Endodermal cell (in vitro differentiated cells): ENCODE measurements at regions not wholly inside any gene's neighbourhood (a gene's known extent, or its start where the extent isn't known, plus 50 kb on each side); places are given as distances from the start of the nearest gene placed in this dataset.

Experiments
- DNase-seq: peaks from one replicate; pipeline ENCODE4 v3.0.0-alpha.2; 2017
- H3K27ac ChIP-seq: 2 replicates; pipeline ENCODE4 v1.5.1; 2013; ENCODE audit warnings: mild to moderate bottlenecking, low read depth, low read length, moderate library complexity
- H3K27me3 ChIP-seq: 2 replicates; pipeline ENCODE4 v1.6.1; 2013; ENCODE audit warnings: mild to moderate bottlenecking, low read length, moderate library complexity; ENCODE audit not compliant: insufficient read depth, control insufficient read depth, poor library complexity, severe bottlenecking
- H3K36me3 ChIP-seq: 2 replicates; pipeline ENCODE4 v1.7.0; 2013; ENCODE audit warnings: mild to moderate bottlenecking, low read length, moderate library complexity; ENCODE audit not compliant: control insufficient read depth, insufficient read depth
- H3K4me1 ChIP-seq: one replicate; pipeline ENCODE4 v1.7.0; 2013; ENCODE audit warnings: low read length; ENCODE audit not compliant: control insufficient read depth, insufficient read depth
- H3K4me3 ChIP-seq: 2 replicates; pipeline ENCODE4 v1.5.1; 2013; ENCODE audit warnings: mild to moderate bottlenecking, low read length, moderate library complexity
- H3K9ac ChIP-seq: 2 replicates; pipeline ENCODE4 v1.6.1; 2013; ENCODE audit warnings: mild to moderate bottlenecking, low read length, moderate library complexity; ENCODE audit not compliant: poor library complexity, severe bottlenecking; ENCODE audit errors: extremely low read depth
- H3K9me3 ChIP-seq: 2 replicates; pipeline ENCODE4 v1.6.1; 2013; ENCODE audit warnings: mild to moderate bottlenecking, low read length, moderate library complexity; ENCODE audit not compliant: control insufficient read depth
- H3K27ac Mint-ChIP-seq: 2 replicates; pipeline ENCODE4 v1.8.0; 2020; ENCODE audit warnings: mixed read lengths
- H3K27me3 Mint-ChIP-seq: 2 replicates; pipeline ENCODE4 v1.8.0; 2021; ENCODE audit warnings: mild to moderate bottlenecking, mixed read lengths; ENCODE audit not compliant: insufficient read depth
- H3K36me3 Mint-ChIP-seq: 2 replicates; pipeline ENCODE4 v1.8.0; 2020; ENCODE audit warnings: low read depth, mixed read lengths
- H3K4me1 Mint-ChIP-seq: 2 replicates; pipeline ENCODE4 v1.8.0; 2020; ENCODE audit warnings: mixed read lengths
- H3K4me3 Mint-ChIP-seq: 2 replicates; pipeline ENCODE4 v1.8.0; 2020; ENCODE audit warnings: mild to moderate bottlenecking, moderate library complexity, mixed read lengths
- H3K9me3 Mint-ChIP-seq: 2 replicates; pipeline ENCODE4 v1.8.0; 2020; ENCODE audit warnings: mild to moderate bottlenecking, mixed read lengths
- CTCF ChIP-seq: fragments of 200-600 bp; sonication (generic); conservative IDR thresholded peaks from 2 replicates; pipeline ENCODE4 v1.5.0; 2021; ENCODE audit warnings: antibody characterized with exemption, mild to moderate bottlenecking
- WGBS, 2 experiments: methylation state at CpG; one replicate each; pipeline versions ENCODE4 v1.1.5 to v1.1.7; 2013; ENCODE audit warnings: missing lambda C conversion rate in 2 of 2, mixed read lengths in 1 of 2; ENCODE audit not compliant: insufficient coverage in 1 of 2, insufficient read length in 1 of 2; 5-methylcytosine and 5-hydroxymethylcytosine counted together

- TF ChIP-seq CTCF = no peak
Observed at GRCh38 chr4:126221282-126221681, 906.5 kb downstream of the FAT4 start.

GRCh38 chr4:126221717-126222340, 907.1 kb downstream of the FAT4 start:
- no peaks in the 10 kb centered on the region for H3K36me3 ChIP-seq
- no peaks in the 10 kb centered on the region for H3K27me3 Mint-ChIP-seq
- H3K4me3 ChIP-seq = no peak overlapping the region
- no peaks in the 10 kb centered on the region for H3K4me1 Mint-ChIP-seq
- TF ChIP-seq CTCF = no peak
- no peaks in the 10 kb centered on the region for H3K9me3 ChIP-seq
- no peaks in the 10 kb centered on the region for H3K4me1 ChIP-seq
- H3K36me3 Mint-ChIP-seq = no peaks in the 10 kb centered on the region
- DNase-seq = no peak
- no peak overlapping the region for H3K4me3 Mint-ChIP-seq
- 100% methylated on average over 1 of the region's 1 CpG; no CpG with 5 or more reads in 1 of the 2 experiments for WGBS, 2 experiments
- peaks cover 2% of the 10 kb centered on the region for H3K9me3 Mint-ChIP-seq
- no peaks in the 10 kb centered on the region for H3K27me3 ChIP-seq
- H3K27ac Mint-ChIP-seq = no peak overlapping the region
- no peak overlapping the region for H3K9ac ChIP-seq
- no peak overlapping the region for H3K27ac ChIP-seq

More at GRCh38 chr4:126221282-126221681, 906.5 kb downstream of the FAT4 start:
- no peaks in the 10 kb centered on the region for H3K36me3 ChIP-seq
- no peak for DNase-seq
- no peaks in the 10 kb centered on the region for H3K27me3 ChIP-seq
- Mint-ChIP-seq H3K36me3 (no peaks in the 10 kb centered on the region), H3K4me3 (no peak overlapping the region), H3K4me1 (no peaks in the 10 kb centered on the region), H3K27ac (no peak overlapping the region), H3K9me3 (peaks cover 2% of the 10 kb centered on the region), H3K27me3 (no peaks in the 10 kb centered on the region)
- no peaks in the 10 kb centered on the region for H3K9me3 ChIP-seq
- no peaks in the 10 kb centered on the region for H3K4me1 ChIP-seq
- no peak overlapping the region for H3K9ac ChIP-seq
- 83 to 92% methylated on average over 2 to 3 of the region's 3 CpGs for WGBS, 2 experiments
- H3K27ac ChIP-seq = no peak overlapping the region
- H3K4me3 ChIP-seq = no peak overlapping the region

GRCh38 chr4:126223784-126224407, 909.1 kb downstream of the FAT4 start:
- H3K4me1 Mint-ChIP-seq = no peaks in the 10 kb centered on the region
- Histone ChIP-seq H3K27me3 (no peaks in the 10 kb centered on the region), H3K4me3 (no peak overlapping the region), H3K9ac (no peak overlapping the region), H3K27ac (no peak overlapping the region), H3K4me1 (no peaks in the 10 kb centered on the region), H3K9me3 (no peaks in the 10 kb centered on the region), H3K36me3 (no peaks in the 10 kb centered on the region)
- no peak for DNase-seq
- WGBS, 2 experiments = 73% methylated on average over 1 of the region's 2 CpGs; no CpG with 5 or more reads in 1 of the 2 experiments
- no peaks in the 10 kb centered on the region for H3K27me3 Mint-ChIP-seq
- H3K4me3 Mint-ChIP-seq = no peak overlapping the region
- H3K27ac Mint-ChIP-seq = no peak overlapping the region
- peaks cover 1% of the 10 kb centered on the region for H3K9me3 Mint-ChIP-seq
- peak; percentile 90 for TF ChIP-seq CTCF
- no peaks in the 10 kb centered on the region for H3K36me3 Mint-ChIP-seq
